Vagina (tissue), 2 donors: ENCODE measurements at regions not wholly inside any gene's neighbourhood (a gene's known extent, or its start where the extent isn't known, plus 50 kb on each side); places are given as distances from the start of the nearest gene placed in this dataset.

Experiments used
- POLR2A ChIP-seq, 2 donors: fragments of 450-650 bp; IDR thresholded peaks; one replicate each; pipeline ENCODE4 v1.6.1; 2017; ENCODE audit warnings: antibody characterized with exemption in 2 of 2, mild to moderate bottlenecking in 2 of 2, moderate library complexity in 2 of 2
- TF ChIP-seq, protein P1 (sequence below), 3 experiments: fragments of 450-650 bp in 2 of 3; fragments of 200-600 bp in 1 of 3; sonication (generic) in 1 of 3; IDR thresholded peaks; one replicate each; pipeline ENCODE4 v1.5.1; 2017 to 2019; ENCODE audit warnings: antibody characterized with exemption in 3 of 3, mild to moderate bottlenecking in 2 of 3, moderate library complexity in 2 of 3

- TF ChIP-seq POLR2A (IDR thresholded peaks at IDR 0.05): no peak
- TF ChIP-seq, protein P1, sequence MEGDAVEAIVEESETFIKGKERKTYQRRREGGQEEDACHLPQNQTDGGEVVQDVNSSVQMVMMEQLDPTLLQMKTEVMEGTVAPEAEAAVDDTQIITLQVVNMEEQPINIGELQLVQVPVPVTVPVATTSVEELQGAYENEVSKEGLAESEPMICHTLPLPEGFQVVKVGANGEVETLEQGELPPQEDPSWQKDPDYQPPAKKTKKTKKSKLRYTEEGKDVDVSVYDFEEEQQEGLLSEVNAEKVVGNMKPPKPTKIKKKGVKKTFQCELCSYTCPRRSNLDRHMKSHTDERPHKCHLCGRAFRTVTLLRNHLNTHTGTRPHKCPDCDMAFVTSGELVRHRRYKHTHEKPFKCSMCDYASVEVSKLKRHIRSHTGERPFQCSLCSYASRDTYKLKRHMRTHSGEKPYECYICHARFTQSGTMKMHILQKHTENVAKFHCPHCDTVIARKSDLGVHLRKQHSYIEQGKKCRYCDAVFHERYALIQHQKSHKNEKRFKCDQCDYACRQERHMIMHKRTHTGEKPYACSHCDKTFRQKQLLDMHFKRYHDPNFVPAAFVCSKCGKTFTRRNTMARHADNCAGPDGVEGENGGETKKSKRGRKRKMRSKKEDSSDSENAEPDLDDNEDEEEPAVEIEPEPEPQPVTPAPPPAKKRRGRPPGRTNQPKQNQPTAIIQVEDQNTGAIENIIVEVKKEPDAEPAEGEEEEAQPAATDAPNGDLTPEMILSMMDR (IDR thresholded peaks at IDR 0.05): no peak
Measured at GRCh38 chr2:122706757-122707223, 951.3 kb downstream of the TSN start.
